H1 (cell line): ENCODE measurements at regions not wholly inside any gene's neighbourhood (a gene's known extent, or its start where the extent isn't known, plus 50 kb on each side); places are given as distances from the start of the nearest gene placed in this dataset.

Experiments used
- EZH2 ChIP-seq: fragments of 200-600 bp; sonication (generic); IDR thresholded peaks from 2 replicates; pipeline ENCODE4 v1.7.1; 2012; ENCODE audit warnings: low read depth, mild to moderate bottlenecking, moderate library complexity, low read length, inconsistent platforms; ENCODE audit not compliant: severe bottlenecking
- POLR2A ChIP-seq, 2 experiments: IDR thresholded peaks; 1 replicate in 1 of 2; 2 replicates in 1 of 2; pipeline ENCODE4 v1.6.1; 2011; ENCODE audit warnings: low read depth in 2 of 2, low read length in 2 of 2, mild to moderate bottlenecking in 2 of 2; ENCODE audit errors: control extremely low read depth in 1 of 2
- RBBP5 ChIP-seq: IDR thresholded peaks from 2 replicates; pipeline ENCODE4 v1.7.1; 2012; ENCODE audit warnings: low read depth, mild to moderate bottlenecking, inconsistent platforms, low read length, moderate library complexity, borderline replicate concordance
- SIN3A ChIP-seq, 2 experiments: IDR thresholded peaks in 1 of 2; conservative IDR thresholded peaks in 1 of 2; 2 replicates each; pipeline ENCODE4 v1.6.1; 2011 to 2012; ENCODE audit warnings: low read length in 2 of 2, improper control_type of control experiment in 1 of 2, low read depth in 1 of 2, mild to moderate bottlenecking in 1 of 2
- SP2 ChIP-seq: IDR thresholded peaks from 2 replicates; pipeline ENCODE4 v1.6.1; 2012; ENCODE audit warnings: mild to moderate bottlenecking, low read length, inconsistent platforms
- TF ChIP-seq, protein P1 (sequence below), 3 experiments: IDR thresholded peaks; 1 replicate in 2 of 3; 2 replicates in 1 of 3; pipeline versions ENCODE4 v1.5.1 to v1.6.1; 2011; ENCODE audit warnings: low read length in 3 of 3, mild to moderate bottlenecking in 3 of 3, inconsistent platforms in 2 of 3, low read depth in 1 of 3, moderate library complexity in 1 of 3; ENCODE audit not compliant: insufficient read depth in 1 of 3; ENCODE audit errors: control extremely low read depth in 1 of 3
- TF ChIP-seq, protein P2 (sequence below): IDR thresholded peaks from 2 replicates; pipeline ENCODE4 v1.6.1; 2012; ENCODE audit warnings: inconsistent platforms

DNA sequence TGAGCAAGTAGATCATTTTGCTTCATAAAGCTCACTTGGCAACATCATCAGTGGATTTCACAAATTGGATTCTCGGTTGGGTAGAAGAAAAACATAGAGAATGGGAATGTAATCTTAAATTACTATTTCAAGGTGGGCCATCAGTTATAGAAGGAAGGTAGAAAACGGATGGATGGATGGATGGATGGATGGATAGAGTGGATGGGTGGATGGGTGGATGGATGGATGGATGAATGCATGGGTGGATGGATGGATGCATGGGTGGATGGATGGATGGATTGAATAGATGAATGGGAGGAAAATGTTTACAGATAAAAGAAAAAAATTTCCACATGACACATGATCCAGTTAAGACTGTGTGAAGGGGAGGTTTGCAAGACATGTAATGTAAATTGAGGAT is 159.7 kb downstream of the MEX3B start:
- TF ChIP-seq SP2 (no peak), RBBP5 (no peak), EZH2 (no peak), POLR2A (IDR thresholded peaks at IDR 0.05; ENCODE audit: control extremely low read depth in 1 of 2, low read depth in 2 of 2, low read length in 2 of 2) (no peak), SIN3A (conservative IDR thresholded peaks at IDR 0.05 in 1 of 2, IDR thresholded peaks at IDR 0.05 in 1 of 2; ENCODE audit: low read depth in 1 of 2, low read length in 2 of 2) (no peak)
- TF ChIP-seq, protein P1, sequence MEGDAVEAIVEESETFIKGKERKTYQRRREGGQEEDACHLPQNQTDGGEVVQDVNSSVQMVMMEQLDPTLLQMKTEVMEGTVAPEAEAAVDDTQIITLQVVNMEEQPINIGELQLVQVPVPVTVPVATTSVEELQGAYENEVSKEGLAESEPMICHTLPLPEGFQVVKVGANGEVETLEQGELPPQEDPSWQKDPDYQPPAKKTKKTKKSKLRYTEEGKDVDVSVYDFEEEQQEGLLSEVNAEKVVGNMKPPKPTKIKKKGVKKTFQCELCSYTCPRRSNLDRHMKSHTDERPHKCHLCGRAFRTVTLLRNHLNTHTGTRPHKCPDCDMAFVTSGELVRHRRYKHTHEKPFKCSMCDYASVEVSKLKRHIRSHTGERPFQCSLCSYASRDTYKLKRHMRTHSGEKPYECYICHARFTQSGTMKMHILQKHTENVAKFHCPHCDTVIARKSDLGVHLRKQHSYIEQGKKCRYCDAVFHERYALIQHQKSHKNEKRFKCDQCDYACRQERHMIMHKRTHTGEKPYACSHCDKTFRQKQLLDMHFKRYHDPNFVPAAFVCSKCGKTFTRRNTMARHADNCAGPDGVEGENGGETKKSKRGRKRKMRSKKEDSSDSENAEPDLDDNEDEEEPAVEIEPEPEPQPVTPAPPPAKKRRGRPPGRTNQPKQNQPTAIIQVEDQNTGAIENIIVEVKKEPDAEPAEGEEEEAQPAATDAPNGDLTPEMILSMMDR (IDR thresholded peaks at IDR 0.05; ENCODE audit: control extremely low read depth in 1 of 3, insufficient read depth in 1 of 3, low read depth in 1 of 3, low read length in 3 of 3), result no peak
- TF ChIP-seq, protein P2, sequence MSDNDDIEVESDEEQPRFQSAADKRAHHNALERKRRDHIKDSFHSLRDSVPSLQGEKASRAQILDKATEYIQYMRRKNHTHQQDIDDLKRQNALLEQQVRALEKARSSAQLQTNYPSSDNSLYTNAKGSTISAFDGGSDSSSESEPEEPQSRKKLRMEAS, result no peak
